ENCODE measurements at regions not wholly inside any gene's neighbourhood (a gene's known extent, or its start where the extent isn't known, plus 50 kb on each side); places are given as distances from the start of the nearest gene placed in this dataset.

GRCh38 chr21:22476726-22477646 is 1478.8 kb downstream of the NCAM2 start:
- Histone ChIP-seq H3K4me1 (ENCODE audit: control insufficient read depth in 1 of 2, extremely low read depth in 1 of 2, insufficient read depth in 2 of 2, low read length in 2 of 2) (no peaks in the 10 kb centered on the region), H3K36me3 (ENCODE audit: control insufficient read depth in 2 of 2, extremely low read depth in 1 of 2, insufficient read depth in 1 of 2, low read length in 1 of 2) (no peaks in the 10 kb centered on the region), H3K27ac (ENCODE audit: low read length) (no peak overlapping the region), H3K4me3 (ENCODE audit: control insufficient read depth in 1 of 2, extremely low read depth in 1 of 2, low read length in 1 of 2) (no peak overlapping the region), H3K9me3 (no peaks in the 10 kb centered on the region), H3K27me3 (replicated peaks in 1 of 2; ENCODE audit: control insufficient read depth in 2 of 2, extremely low read depth in 1 of 2, insufficient read depth in 2 of 2, low read length in 1 of 2) (no peaks in the 10 kb centered on the region)
- no peaks in the 10 kb centered on the region for H3K36me3 Mint-ChIP-seq
- H3K27me3 Mint-ChIP-seq: no peaks in the 10 kb centered on the region
- no peak overlapping the region for H3K27ac Mint-ChIP-seq
- ChIA-PET POLR2A (no interaction called here), CTCF (no interaction called here)
- 33% methylated on average over 1 of the region's 2 CpGs for WGBS (ENCODE audit: insufficient coverage)
- no peaks in the 10 kb centered on the region for H3K4me1 Mint-ChIP-seq
- ATAC-seq (replicated peaks in 1 of 4): no peak
- peaks cover 4 to 11% (median 5%) of the 10 kb centered on the region in 3 donors for H3K9me3 Mint-ChIP-seq
- no peak for DNase-seq
- no peak overlapping the region for H3K4me3 Mint-ChIP-seq

- POLR2A ChIA-PET: no interaction called here
- Mint-ChIP-seq H3K4me1 (no peaks in the 10 kb centered on the region), H3K9me3 (peaks cover 0 to 8% (median 0%) of the 10 kb centered on the region in 3 donors), H3K4me3 (no peak overlapping the region), H3K27me3 (peaks cover 0 to 5% of the 10 kb centered on the region in 2 donors), H3K36me3 (no peaks in the 10 kb centered on the region), H3K27ac (no peak overlapping the region)
- no peak overlapping the region for H3K27ac ChIP-seq (ENCODE audit: low read length)
- no peak overlapping the region for H3K4me3 ChIP-seq (ENCODE audit: control insufficient read depth in 1 of 2, extremely low read depth in 1 of 2, low read length in 1 of 2)
- no CpG with 5 or more reads among the region's 1 CpG for WGBS (ENCODE audit: insufficient coverage)
- H3K9me3 ChIP-seq: no peaks in the 10 kb centered on the region
- CTCF ChIA-PET: no interaction called here
- ATAC-seq (replicated peaks in 1 of 4): no peak
- no peak for DNase-seq
- no peaks in the 10 kb centered on the region for H3K27me3 ChIP-seq (replicated peaks in 1 of 2; ENCODE audit: control insufficient read depth in 2 of 2, extremely low read depth in 1 of 2, insufficient read depth in 2 of 2, low read length in 1 of 2)
- H3K36me3 ChIP-seq (ENCODE audit: control insufficient read depth in 2 of 2, extremely low read depth in 1 of 2, insufficient read depth in 1 of 2, low read length in 1 of 2): no peaks in the 10 kb centered on the region
- no peaks in the 10 kb centered on the region for H3K4me1 ChIP-seq (ENCODE audit: control insufficient read depth in 1 of 2, extremely low read depth in 1 of 2, insufficient read depth in 2 of 2, low read length in 2 of 2)
Observed at GRCh38 chr21:22490049-22490448, 1491.8 kb downstream of the NCAM2 start.

GRCh38 chr21:22516230-22516629 is 1518.0 kb downstream of the NCAM2 start:
- Mint-ChIP-seq H3K9me3 (peaks cover 0 to 5% (median 3%) of the 10 kb centered on the region in 3 donors), H3K4me1 (peaks cover 0 to 7% (median 0%) of the 10 kb centered on the region in 3 donors), H3K4me3 (no peak overlapping the region), H3K36me3 (no peaks in the 10 kb centered on the region), H3K27me3 (no peaks in the 10 kb centered on the region), H3K27ac (no peak overlapping the region)
- DNase-seq (no peak), ATAC-seq (replicated peaks in 1 of 4) (no peak)
- H3K27ac ChIP-seq (ENCODE audit: low read length): no peak overlapping the region
- no CpG with 5 or more reads among the region's 3 CpGs for WGBS (ENCODE audit: insufficient coverage)
- ChIA-PET CTCF (no interaction called here), POLR2A (no interaction called here)
- H3K9me3 ChIP-seq: no peaks in the 10 kb centered on the region
- H3K4me1 ChIP-seq (ENCODE audit: control insufficient read depth in 1 of 2, extremely low read depth in 1 of 2, insufficient read depth in 2 of 2, low read length in 2 of 2): peaks cover 0 to 2% of the 10 kb centered on the region in 2 experiments
- H3K4me3 ChIP-seq (ENCODE audit: control insufficient read depth in 1 of 2, extremely low read depth in 1 of 2, low read length in 1 of 2): no peak overlapping the region
- H3K27me3 ChIP-seq (replicated peaks in 1 of 2; ENCODE audit: control insufficient read depth in 2 of 2, extremely low read depth in 1 of 2, insufficient read depth in 2 of 2, low read length in 1 of 2): no peaks in the 10 kb centered on the region
- H3K36me3 ChIP-seq (ENCODE audit: control insufficient read depth in 2 of 2, extremely low read depth in 1 of 2, insufficient read depth in 1 of 2, low read length in 1 of 2): no peaks in the 10 kb centered on the region

- no peak overlapping the region for H3K4me3 Mint-ChIP-seq
- ChIA-PET CTCF (no interaction called here), POLR2A (no interaction called here)
- no peak for ATAC-seq (replicated peaks in 1 of 4)
- H3K36me3 Mint-ChIP-seq: no peaks in the 10 kb centered on the region
- Histone ChIP-seq H3K27ac (ENCODE audit: low read length) (no peak overlapping the region), H3K36me3 (ENCODE audit: control insufficient read depth in 2 of 2, extremely low read depth in 1 of 2, insufficient read depth in 1 of 2, low read length in 1 of 2) (no peaks in the 10 kb centered on the region), H3K27me3 (replicated peaks in 1 of 2; ENCODE audit: control insufficient read depth in 2 of 2, extremely low read depth in 1 of 2, insufficient read depth in 2 of 2, low read length in 1 of 2) (no peaks in the 10 kb centered on the region), H3K9me3 (no peaks in the 10 kb centered on the region), H3K4me3 (ENCODE audit: control insufficient read depth in 1 of 2, extremely low read depth in 1 of 2, low read length in 1 of 2) (no peak overlapping the region), H3K4me1 (ENCODE audit: control insufficient read depth in 1 of 2, extremely low read depth in 1 of 2, insufficient read depth in 2 of 2, low read length in 2 of 2) (no peaks in the 10 kb centered on the region)
- WGBS (ENCODE audit: insufficient coverage): 67% methylated on average over 1 of the region's 1 CpG
- H3K27me3 Mint-ChIP-seq: peaks cover 0 to 3% of the 10 kb centered on the region in 2 donors
- DNase-seq: no peak
- peaks cover 4 to 51% (median 43%) of the 10 kb centered on the region in 3 donors for H3K9me3 Mint-ChIP-seq
- H3K27ac Mint-ChIP-seq: no peak overlapping the region
- H3K4me1 Mint-ChIP-seq: no peaks in the 10 kb centered on the region
Observed at GRCh38 chr21:22535630-22536029, 1537.4 kb downstream of the NCAM2 start.

GRCh38 chr21:22536509-22536908 is 1538.3 kb downstream of the NCAM2 start:
- Mint-ChIP-seq H3K4me3 (no peak overlapping the region), H3K9me3 (peaks cover 8 to 56% (median 47%) of the 10 kb centered on the region in 3 donors), H3K4me1 (no peaks in the 10 kb centered on the region), H3K36me3 (no peaks in the 10 kb centered on the region), H3K27me3 (peaks cover 0 to 3% of the 10 kb centered on the region in 2 donors), H3K27ac (no peak overlapping the region)
- no peak for ATAC-seq (replicated peaks in 1 of 4)
- no peak overlapping the region for H3K27ac ChIP-seq (ENCODE audit: low read length)
- no peaks in the 10 kb centered on the region for H3K27me3 ChIP-seq (replicated peaks in 1 of 2; ENCODE audit: control insufficient read depth in 2 of 2, extremely low read depth in 1 of 2, insufficient read depth in 2 of 2, low read length in 1 of 2)
- no peak overlapping the region for H3K4me3 ChIP-seq (ENCODE audit: control insufficient read depth in 1 of 2, extremely low read depth in 1 of 2, low read length in 1 of 2)
- H3K4me1 ChIP-seq (ENCODE audit: control insufficient read depth in 1 of 2, extremely low read depth in 1 of 2, insufficient read depth in 2 of 2, low read length in 2 of 2): no peaks in the 10 kb centered on the region
- ChIA-PET CTCF (no interaction called here), POLR2A (no interaction called here)
- no peaks in the 10 kb centered on the region for H3K9me3 ChIP-seq
- DNase-seq: no peak
- H3K36me3 ChIP-seq (ENCODE audit: control insufficient read depth in 2 of 2, extremely low read depth in 1 of 2, insufficient read depth in 1 of 2, low read length in 1 of 2): no peaks in the 10 kb centered on the region

- POLR2A ChIA-PET: no interaction called here
Observed at GRCh38 chr21:22544747-22545146, 1546.5 kb downstream of the NCAM2 start.

More at GRCh38 chr21:22544747-22545146, 1546.5 kb downstream of the NCAM2 start:
- no CpG with 5 or more reads among the region's 2 CpGs for WGBS (ENCODE audit: insufficient coverage)
- Mint-ChIP-seq H3K4me3 (no peak overlapping the region), H3K4me1 (no peaks in the 10 kb centered on the region), H3K27me3 (no peaks in the 10 kb centered on the region), H3K9me3 (peaks cover 4 to 30% (median 10%) of the 10 kb centered on the region in 3 donors), H3K27ac (no peak overlapping the region), H3K36me3 (no peaks in the 10 kb centered on the region)
- Histone ChIP-seq H3K36me3 (ENCODE audit: control insufficient read depth in 2 of 2, extremely low read depth in 1 of 2, insufficient read depth in 1 of 2, low read length in 1 of 2) (no peaks in the 10 kb centered on the region), H3K27me3 (replicated peaks in 1 of 2; ENCODE audit: control insufficient read depth in 2 of 2, extremely low read depth in 1 of 2, insufficient read depth in 2 of 2, low read length in 1 of 2) (no peaks in the 10 kb centered on the region), H3K4me1 (ENCODE audit: control insufficient read depth in 1 of 2, extremely low read depth in 1 of 2, insufficient read depth in 2 of 2, low read length in 2 of 2) (no peaks in the 10 kb centered on the region), H3K4me3 (ENCODE audit: control insufficient read depth in 1 of 2, extremely low read depth in 1 of 2, low read length in 1 of 2) (no peak overlapping the region), H3K9me3 (no peaks in the 10 kb centered on the region), H3K27ac (ENCODE audit: low read length) (no peak overlapping the region)
- DNase-seq (no peak), ATAC-seq (replicated peaks in 1 of 4) (no peak)
- CTCF ChIA-PET: interaction anchor here in 1 of 2 donors (0.7 kb wide), 1 partner anchor 10 kb away, joined by 6 read pairs; no protein-coding TSS in a partner anchor

Measured in T-cell (primary cell).